BE2C (cell line): ENCODE measurements at regions not wholly inside any gene's neighbourhood (a gene's known extent, or its start where the extent isn't known, plus 50 kb on each side); places are given as distances from the start of the nearest gene placed in this dataset.

Source experiments
- DNase-seq: peaks from one replicate; pipeline ENCODE4 v3.0.0-alpha.2; 2020
- H3K27me3 ChIP-seq: fragments of 250-450 bp; sonication (Bioruptor Pico); 2 replicates; pipeline ENCODE4 v1.5.1; 2020; ENCODE audit warnings: mild to moderate bottlenecking
- H3K36me3 ChIP-seq: fragments of 250-450 bp; sonication (Bioruptor Pico); 2 replicates; pipeline ENCODE4 v1.5.1; 2020; ENCODE audit warnings: mild to moderate bottlenecking
- H3K4me1 ChIP-seq: fragments of 250-450 bp; sonication (Bioruptor Pico); 2 replicates; pipeline ENCODE4 v1.5.1; 2020
- H3K4me3 ChIP-seq: 2 replicates; pipeline ENCODE4 v1.5.1; 2011; ENCODE audit warnings: low read depth, low read length
- H3K9me3 ChIP-seq: fragments of 250-450 bp; sonication (Bioruptor Pico); 2 replicates; pipeline ENCODE4 v1.5.1; 2020
- CTCF ChIP-seq: IDR thresholded peaks from 2 replicates; pipeline ENCODE4 v1.5.1; 2012; ENCODE audit warnings: mild to moderate bottlenecking, low read depth, low read length

GRCh38 chr14:65267856-65268255 is 144.7 kb upstream of the FUT8 start:
- no peak for DNase-seq
- Histone ChIP-seq H3K27me3 (no peaks in the 10 kb centered on the region), H3K4me3 (no peak overlapping the region), H3K9me3 (no peaks in the 10 kb centered on the region), H3K36me3 (no peaks in the 10 kb centered on the region), H3K4me1 (no peaks in the 10 kb centered on the region)
- TF ChIP-seq CTCF, result no peak

- no peak for TF ChIP-seq CTCF
- no peak for DNase-seq
- Histone ChIP-seq H3K9me3 (no peaks in the 10 kb centered on the region), H3K4me1 (no peaks in the 10 kb centered on the region), H3K4me3 (no peak overlapping the region), H3K27me3 (no peaks in the 10 kb centered on the region), H3K36me3 (no peaks in the 10 kb centered on the region)
These were observed 143.9 kb upstream of the FUT8 start for GRCh38 chr14:65268594-65268993.

- H3K4me1 ChIP-seq, result no peaks in the 10 kb centered on the region
- DNase-seq, result no peak
- H3K27me3 ChIP-seq, result no peaks in the 10 kb centered on the region
- no peaks in the 10 kb centered on the region for H3K36me3 ChIP-seq
- no peak overlapping the region for H3K4me3 ChIP-seq
- no peaks in the 10 kb centered on the region for H3K9me3 ChIP-seq
- TF ChIP-seq CTCF, result no peak
These were observed 142.8 kb upstream of the FUT8 start for GRCh38 chr14:65269732-65270131.

GRCh38 chr14:65277027-65277426 is 135.5 kb upstream of the FUT8 start:
- Histone ChIP-seq H3K27me3 (no peaks in the 10 kb centered on the region), H3K9me3 (no peaks in the 10 kb centered on the region), H3K4me3 (no peak overlapping the region), H3K4me1 (no peaks in the 10 kb centered on the region), H3K36me3 (no peaks in the 10 kb centered on the region)
- DNase-seq, result no peak
- no peak for TF ChIP-seq CTCF

- no peaks in the 10 kb centered on the region for H3K27me3 ChIP-seq
- H3K4me1 ChIP-seq, result no peaks in the 10 kb centered on the region
- DNase-seq, result no peak
- H3K4me3 ChIP-seq, result no peak overlapping the region
- no peaks in the 10 kb centered on the region for H3K36me3 ChIP-seq
- no peaks in the 10 kb centered on the region for H3K9me3 ChIP-seq
- no peak for TF ChIP-seq CTCF
These were observed 134.8 kb upstream of the FUT8 start for GRCh38 chr14:65277580-65278270.

GRCh38 chr14:65278589-65278988 is 133.9 kb upstream of the FUT8 start:
- no peaks in the 10 kb centered on the region for H3K9me3 ChIP-seq
- H3K27me3 ChIP-seq, result no peaks in the 10 kb centered on the region
- no peaks in the 10 kb centered on the region for H3K36me3 ChIP-seq
- DNase-seq, result no peak
- H3K4me3 ChIP-seq, result no peak overlapping the region
- H3K4me1 ChIP-seq, result no peaks in the 10 kb centered on the region
- TF ChIP-seq CTCF, result no peak
